ENCODE measurements at regions not wholly inside any gene's neighbourhood (a gene's known extent, or its start where the extent isn't known, plus 50 kb on each side); places are given as distances from the start of the nearest gene placed in this dataset.
"Not testable (repeated sequence)": the region's sequence is repeated elsewhere in the genome, so short reads cannot be mapped to it uniquely, and the experiment has no call there.

DNA sequence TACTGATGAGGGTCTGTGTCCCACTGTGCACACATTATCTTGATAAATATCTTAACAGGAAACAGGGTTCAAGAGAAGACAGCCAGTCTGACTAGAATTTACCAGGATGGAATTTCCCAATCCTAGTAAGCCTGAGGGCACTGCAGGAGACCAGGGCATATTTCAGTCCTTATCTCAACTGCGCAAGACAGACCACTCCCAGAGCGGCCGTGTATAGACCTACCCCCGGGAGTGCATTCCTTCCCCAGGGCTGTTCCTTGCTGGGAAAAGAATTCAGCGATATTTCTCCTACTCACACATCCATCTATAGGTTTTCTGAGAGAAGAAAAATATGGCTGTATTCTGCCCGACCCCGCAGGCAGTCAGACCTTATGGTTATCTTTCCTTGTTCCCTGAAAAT is 191.3 kb downstream of the DKK1 start:
- not testable (repeated sequence) for TF ChIP-seq CTCF (IDR thresholded peaks at IDR 0.05; ENCODE audit: low read length); EZH2 (IDR thresholded peaks at IDR 0.05; ENCODE audit: borderline replicate concordance, low read length)
